H9 (cell line): ENCODE measurements at regions not wholly inside any gene's neighbourhood (a gene's known extent, or its start where the extent isn't known, plus 50 kb on each side); places are given as distances from the start of the nearest gene placed in this dataset.

ENCODE experiments used
- DNase-seq: peaks from one replicate; pipeline ENCODE4 v3.0.0-alpha.2; 2017
- H2AFZ ChIP-seq: one replicate; pipeline ENCODE4 v1.6.1; 2013; ENCODE audit warnings: mild to moderate bottlenecking, low read length, control low read depth, moderate library complexity
- H2AK5ac ChIP-seq: 2 replicates; pipeline ENCODE4 v1.6.1; 2013; ENCODE audit warnings: low read length, control low read depth, mixed read lengths; ENCODE audit not compliant: insufficient read length
- H2BK120ac ChIP-seq: one replicate; pipeline ENCODE4 v1.6.1; 2013; ENCODE audit warnings: low read depth, mild to moderate bottlenecking, low read length, control low read depth, inconsistent platforms; ENCODE audit not compliant: poor library complexity, severe bottlenecking
- H2BK12ac ChIP-seq: 2 replicates; pipeline ENCODE4 v1.6.1; 2013; ENCODE audit warnings: low read length, control low read depth, mixed read lengths, low read depth; ENCODE audit not compliant: insufficient read length
- H2BK15ac ChIP-seq: 2 replicates; pipeline ENCODE4 v1.6.1; 2013; ENCODE audit warnings: low read depth, low read length, control low read depth
- H2BK20ac ChIP-seq: one replicate; pipeline ENCODE4 v1.6.1; 2013; ENCODE audit warnings: low read depth, mild to moderate bottlenecking, low read length, control low read depth, inconsistent platforms; ENCODE audit not compliant: poor library complexity, severe bottlenecking
- H2BK5ac ChIP-seq: 2 replicates; pipeline ENCODE4 v1.6.1; 2013; ENCODE audit warnings: low read length, control low read depth, mixed read lengths; ENCODE audit not compliant: insufficient read length
- H3K14ac ChIP-seq: 2 replicates; pipeline ENCODE4 v1.6.1; 2013; ENCODE audit warnings: low read length, control low read depth; ENCODE audit not compliant: insufficient read depth
- H3K18ac ChIP-seq: 2 replicates; pipeline ENCODE4 v1.6.1; 2013; ENCODE audit warnings: low read depth, mild to moderate bottlenecking, mixed read lengths, low read length, control low read depth; ENCODE audit not compliant: insufficient read length
- H3K23ac ChIP-seq: 2 replicates; pipeline ENCODE4 v1.6.1; 2013; ENCODE audit warnings: low read length, control low read depth, mixed read lengths, low read depth; ENCODE audit not compliant: insufficient read length
- H3K23me2 ChIP-seq: 2 replicates; pipeline ENCODE4 v1.6.1; 2013; ENCODE audit warnings: low read depth, mild to moderate bottlenecking, mixed read lengths, low read length, control low read depth; ENCODE audit not compliant: insufficient read length, poor library complexity, severe bottlenecking
- H3K27ac ChIP-seq: 2 replicates; pipeline ENCODE4 v1.5.1; 2013; ENCODE audit warnings: low read length, control low read depth, mixed read lengths, low read depth; ENCODE audit not compliant: insufficient read length
- H3K27me3 ChIP-seq: 2 replicates; pipeline ENCODE4 v1.6.1; 2013; ENCODE audit warnings: low read length, control low read depth, inconsistent platforms; ENCODE audit not compliant: insufficient read depth
- H3K4ac ChIP-seq: 2 replicates; pipeline ENCODE4 v1.6.1; 2013; ENCODE audit warnings: low read depth, mild to moderate bottlenecking, control low read depth, inconsistent platforms, low read length, moderate library complexity
- H3K4me1 ChIP-seq: 2 replicates; pipeline ENCODE4 v1.6.1; 2013; ENCODE audit warnings: low read length, control low read depth, inconsistent platforms; ENCODE audit not compliant: insufficient read depth
- H3K4me2 ChIP-seq: 2 replicates; pipeline ENCODE4 v1.6.1; 2013; ENCODE audit warnings: low read length, control low read depth, mixed read lengths; ENCODE audit not compliant: insufficient read length, insufficient read depth
- H3K56ac ChIP-seq: 2 replicates; pipeline ENCODE4 v1.6.1; 2013; ENCODE audit warnings: low read depth, mild to moderate bottlenecking, mixed read lengths, low read length, control low read depth; ENCODE audit not compliant: insufficient read length
- H3K79me1 ChIP-seq: 2 replicates; pipeline ENCODE4 v1.6.1; 2013; ENCODE audit warnings: low read depth, mild to moderate bottlenecking, moderate library complexity, low read length, control low read depth, inconsistent platforms; ENCODE audit not compliant: insufficient read depth, poor library complexity, severe bottlenecking
- H3K79me2 ChIP-seq: 2 replicates; pipeline ENCODE4 v1.6.1; 2013; ENCODE audit warnings: low read length, control low read depth, inconsistent platforms; ENCODE audit not compliant: insufficient read depth
- H3K9ac ChIP-seq: 2 replicates; pipeline ENCODE4 v1.6.1; 2013; ENCODE audit warnings: low read length, control low read depth, mixed read lengths; ENCODE audit not compliant: insufficient read length; ENCODE audit errors: extremely low read depth
- H3K9me3 ChIP-seq: one replicate; pipeline ENCODE4 v1.6.1; 2013; ENCODE audit warnings: low read depth, low read length, inconsistent platforms; ENCODE audit not compliant: control insufficient read depth
- H3T11ph ChIP-seq: one replicate; pipeline ENCODE4 v1.6.1; 2013; ENCODE audit warnings: mild to moderate bottlenecking, low read length, control low read depth, inconsistent platforms
- H4K20me1 ChIP-seq: one replicate; pipeline ENCODE4 v1.6.1; 2013; ENCODE audit not compliant: control insufficient read depth, insufficient read length, insufficient read depth
- H4K5ac ChIP-seq: 2 replicates; pipeline ENCODE4 v1.6.1; 2013; ENCODE audit warnings: low read depth, mild to moderate bottlenecking, mixed read lengths, low read length, control low read depth; ENCODE audit not compliant: insufficient read length
- H4K8ac ChIP-seq: replicated peaks from 2 replicates; pipeline ENCODE4 v1.6.1; 2013; ENCODE audit warnings: low read length, control low read depth, mixed read lengths, low read depth; ENCODE audit not compliant: insufficient read length
- H4K91ac ChIP-seq: 2 replicates; pipeline ENCODE4 v1.6.1; 2013; ENCODE audit warnings: low read depth, mild to moderate bottlenecking, moderate library complexity, mixed read lengths, low read length, control low read depth; ENCODE audit not compliant: insufficient read length
- H3K27ac Mint-ChIP-seq, 3 experiments: 2 replicates in 2 of 3; 3 replicates in 1 of 3; pipeline ENCODE4 v1.8.0; 2020 to 2021; ENCODE audit warnings: mixed read lengths in 3 of 3, mild to moderate bottlenecking in 1 of 3, moderate library complexity in 1 of 3
- H3K27me3 Mint-ChIP-seq: 2 replicates; pipeline ENCODE4 v1.8.0; 2021; ENCODE audit warnings: low read depth, mild to moderate bottlenecking, moderate library complexity, mixed read lengths
- H3K36me3 Mint-ChIP-seq, 3 experiments: 2 replicates in 2 of 3; 3 replicates in 1 of 3; pipeline ENCODE4 v1.8.0; 2020 to 2021; ENCODE audit warnings: low read depth in 3 of 3, mixed read lengths in 3 of 3; ENCODE audit not compliant: insufficient read depth in 1 of 3
- H3K4me1 Mint-ChIP-seq, 2 experiments: 2 replicates each; pipeline ENCODE4 v1.8.0; 2020; ENCODE audit warnings: mixed read lengths in 2 of 2
- H3K4me3 Mint-ChIP-seq, 2 experiments: 2 replicates in 1 of 2; 3 replicates in 1 of 2; pipeline ENCODE4 v1.8.0; 2020 to 2021; ENCODE audit warnings: mild to moderate bottlenecking in 2 of 2, mixed read lengths in 2 of 2, moderate library complexity in 1 of 2
- H3K9me3 Mint-ChIP-seq, 2 experiments: 2 replicates in 1 of 2; 3 replicates in 1 of 2; pipeline ENCODE4 v1.8.0; 2020; ENCODE audit warnings: mild to moderate bottlenecking in 2 of 2, mixed read lengths in 2 of 2, moderate library complexity in 1 of 2
- CTCF ChIP-seq: fragments of 200-600 bp; sonication (generic); conservative IDR thresholded peaks from 3 replicates; pipeline ENCODE4 v1.8.0; 2021; ENCODE audit warnings: antibody characterized with exemption, mild to moderate bottlenecking
- WGBS: extraction: QIAGEN DNeasy Blood & Tissue Kit; methylation state at CpG from one replicate; pipeline ENCODE4 v1.1.7; 2013; ENCODE audit warnings: missing lambda C conversion rate, low lambda C conversion rate, mixed read lengths; ENCODE audit not compliant: insufficient read length; ENCODE audit errors: extremely low coverage; 5-methylcytosine and 5-hydroxymethylcytosine counted together

- Histone ChIP-seq H3T11ph (no peak overlapping the region), H3K27ac (no peak overlapping the region), H4K20me1 (no peaks in the 10 kb centered on the region), H3K27me3 (no peaks in the 10 kb centered on the region), H2BK12ac (no peak overlapping the region), H3K14ac (no peak overlapping the region), H3K4ac (no peak overlapping the region), H2AFZ (no peak overlapping the region), H4K5ac (no peak overlapping the region), H4K8ac (no peak overlapping the region), H2BK20ac (no peak overlapping the region), H3K9ac (no peak overlapping the region), H4K91ac (no peak overlapping the region), H3K9me3 (no peaks in the 10 kb centered on the region), H3K18ac (no peak overlapping the region), H2BK5ac (no peak overlapping the region), H3K56ac (no peak overlapping the region), H3K23me2 (no peaks in the 10 kb centered on the region), H2AK5ac (no peak overlapping the region), H2BK15ac (no peak overlapping the region), H3K4me2 (no peak overlapping the region), H3K79me2 (no peaks in the 10 kb centered on the region), H3K4me1 (no peaks in the 10 kb centered on the region), H3K79me1 (no peaks in the 10 kb centered on the region), H3K23ac (no peak overlapping the region), H2BK120ac (no peak overlapping the region)
- H3K27ac Mint-ChIP-seq, result no peak overlapping the region
- no peak overlapping the region for H3K4me3 Mint-ChIP-seq
- no peak for DNase-seq
- no peaks in the 10 kb centered on the region for H3K9me3 Mint-ChIP-seq
- H3K27me3 Mint-ChIP-seq, result peaks cover 80% of the 10 kb centered on the region
- no peaks in the 10 kb centered on the region for H3K36me3 Mint-ChIP-seq
- no peaks in the 10 kb centered on the region for H3K4me1 Mint-ChIP-seq
- TF ChIP-seq CTCF, result no peak
- WGBS, result no CpG with 5 or more reads among the region's 7 CpGs
Observed at GRCh38 chr5:77947041-77947428, 170.9 kb upstream of the TBCA start.
